Skeletal muscle satellite cell (primary cell): ENCODE measurements at regions not wholly inside any gene's neighbourhood (a gene's known extent, or its start where the extent isn't known, plus 50 kb on each side); places are given as distances from the start of the nearest gene placed in this dataset.

Experiments
- H3K27me3 ChIP-seq: 2 replicates; pipeline ENCODE4 v1.7.0; 2013; ENCODE audit warnings: low read length; ENCODE audit not compliant: control insufficient read depth, insufficient read depth
- H3K36me3 ChIP-seq: 2 replicates; pipeline ENCODE4 v1.7.0; 2013; ENCODE audit warnings: mild to moderate bottlenecking, control low read depth, low read length; ENCODE audit not compliant: insufficient read depth
- H3K4me1 ChIP-seq: 2 replicates; pipeline ENCODE4 v1.7.0; 2013; ENCODE audit warnings: low read length; ENCODE audit not compliant: control insufficient read depth, insufficient read depth
- H3K4me2 ChIP-seq: 2 replicates; pipeline ENCODE4 v1.7.0; 2013; ENCODE audit warnings: mild to moderate bottlenecking, low read length
- H3K4me3 ChIP-seq: 2 replicates; pipeline ENCODE4 v1.7.0; 2013; ENCODE audit warnings: low read length
- H3K9ac ChIP-seq: 2 replicates; pipeline ENCODE4 v1.7.0; 2013; ENCODE audit warnings: mild to moderate bottlenecking, low read depth, low read length, moderate library complexity
- H3K9me3 ChIP-seq: replicated peaks from 2 replicates; pipeline ENCODE4 v1.7.0; 2013; ENCODE audit warnings: mild to moderate bottlenecking, control low read depth, low read length

DNA sequence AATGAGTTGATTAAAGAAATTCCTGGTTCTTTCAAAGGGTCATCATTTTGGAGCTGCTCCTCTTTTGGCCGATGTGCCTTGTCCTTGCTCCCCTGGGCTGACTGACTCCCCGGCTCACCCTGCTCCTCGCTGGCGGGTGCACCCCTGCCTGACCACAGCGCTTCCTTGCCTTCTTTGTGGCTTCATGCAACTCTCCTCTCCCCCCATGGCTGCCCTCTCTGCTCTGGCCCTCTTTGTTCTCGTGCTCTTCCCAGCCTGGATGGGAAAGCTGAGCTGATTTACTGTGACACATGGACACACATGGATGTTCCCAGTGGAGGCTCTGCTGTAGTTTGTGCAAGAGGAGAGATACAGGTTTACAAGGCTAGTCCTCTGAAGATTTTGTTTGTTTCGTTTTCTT lies 234.6 kb downstream of the HAUS1 start:
- H3K4me3 ChIP-seq: no peak overlapping the region
- no peaks in the 10 kb centered on the region for H3K4me1 ChIP-seq
- H3K4me2 ChIP-seq: no peak overlapping the region
- no peak overlapping the region for H3K9ac ChIP-seq
- no peaks in the 10 kb centered on the region for H3K9me3 ChIP-seq
- no peaks in the 10 kb centered on the region for H3K36me3 ChIP-seq
- H3K27me3 ChIP-seq: peaks cover 93% of the 10 kb centered on the region

DNA sequence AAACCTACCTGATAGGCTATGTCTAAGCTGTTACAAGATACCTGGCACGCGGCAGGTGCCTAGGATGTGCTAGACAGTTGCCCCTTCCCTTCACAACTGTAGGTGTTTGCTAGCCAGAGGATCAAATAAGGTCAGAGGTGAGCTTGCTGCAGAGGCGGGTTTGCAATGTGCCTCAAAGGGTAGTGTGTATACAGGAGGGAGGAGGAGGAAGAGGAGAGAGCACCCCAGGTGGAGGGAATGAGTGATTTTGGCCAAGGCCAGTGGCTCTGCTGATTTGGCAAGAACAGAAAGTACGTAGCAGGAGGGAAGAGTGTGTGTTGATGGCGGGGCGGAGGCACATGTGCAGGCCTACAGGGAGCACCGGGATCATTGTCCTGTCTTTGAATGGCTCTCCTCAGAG lies 236.5 kb downstream of the HAUS1 start:
- no peaks in the 10 kb centered on the region for H3K36me3 ChIP-seq
- H3K4me3 ChIP-seq: no peak overlapping the region
- H3K4me2 ChIP-seq: no peak overlapping the region
- H3K27me3 ChIP-seq: peaks cover 80% of the 10 kb centered on the region
- no peaks in the 10 kb centered on the region for H3K4me1 ChIP-seq
- no peak overlapping the region for H3K9ac ChIP-seq
- H3K9me3 ChIP-seq: no peaks in the 10 kb centered on the region

DNA sequence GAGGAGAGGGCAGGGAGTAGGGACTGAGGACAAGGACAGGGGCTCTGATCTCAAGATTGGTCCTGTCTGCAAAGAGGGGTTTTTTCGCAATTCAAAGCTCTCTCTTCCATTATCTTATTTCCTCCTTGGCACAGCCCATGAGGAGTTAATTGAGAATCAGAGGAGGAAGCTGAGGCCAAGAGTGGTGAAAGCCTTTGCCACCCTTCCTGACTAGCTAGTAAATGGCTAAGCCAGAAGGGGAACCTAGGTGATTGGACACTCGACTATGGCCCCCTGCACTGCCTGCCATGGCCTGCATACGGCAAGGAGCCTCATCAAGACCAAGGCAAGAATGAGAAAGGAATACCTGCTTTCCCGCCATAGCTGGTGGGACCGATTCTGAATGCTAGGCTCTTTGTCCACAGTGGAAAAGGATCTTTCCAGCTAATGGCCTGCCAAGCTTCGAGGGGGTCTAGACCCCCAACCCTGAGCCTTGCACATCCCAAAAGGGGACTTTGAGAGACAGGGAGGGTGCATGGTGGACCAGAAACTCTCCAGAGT lies 237.9 kb downstream of the HAUS1 start:
- Histone ChIP-seq H3K27me3 (peaks cover 67% of the 10 kb centered on the region), H3K36me3 (no peaks in the 10 kb centered on the region), H3K4me1 (no peaks in the 10 kb centered on the region), H3K9me3 (no peaks in the 10 kb centered on the region), H3K4me2 (no peak overlapping the region), H3K4me3 (no peak overlapping the region), H3K9ac (no peak overlapping the region)

DNA sequence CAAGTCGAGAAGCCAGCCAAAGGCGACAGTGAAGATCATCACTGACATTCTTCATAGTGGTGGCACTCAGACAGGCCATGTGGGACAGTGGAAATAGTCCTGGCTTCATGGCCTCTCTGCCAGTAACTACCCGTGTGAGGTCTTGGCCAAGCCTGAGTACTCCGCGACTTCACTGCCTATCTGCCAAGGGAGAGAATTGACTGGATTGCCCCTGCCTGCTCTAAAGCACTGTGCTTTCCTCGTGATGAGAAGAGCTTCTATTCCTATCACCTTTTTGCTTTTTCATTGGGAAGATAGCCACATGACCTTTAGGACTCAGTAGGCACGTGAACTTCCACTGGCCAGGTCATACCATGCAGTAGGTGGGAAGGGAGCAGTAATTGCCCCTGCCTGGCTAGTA lies 239.3 kb downstream of the HAUS1 start:
- Histone ChIP-seq H3K4me1 (no peaks in the 10 kb centered on the region), H3K4me3 (no peak overlapping the region), H3K9me3 (no peaks in the 10 kb centered on the region), H3K9ac (no peak overlapping the region), H3K4me2 (no peak overlapping the region), H3K36me3 (no peaks in the 10 kb centered on the region), H3K27me3 (peaks cover 53% of the 10 kb centered on the region)

DNA sequence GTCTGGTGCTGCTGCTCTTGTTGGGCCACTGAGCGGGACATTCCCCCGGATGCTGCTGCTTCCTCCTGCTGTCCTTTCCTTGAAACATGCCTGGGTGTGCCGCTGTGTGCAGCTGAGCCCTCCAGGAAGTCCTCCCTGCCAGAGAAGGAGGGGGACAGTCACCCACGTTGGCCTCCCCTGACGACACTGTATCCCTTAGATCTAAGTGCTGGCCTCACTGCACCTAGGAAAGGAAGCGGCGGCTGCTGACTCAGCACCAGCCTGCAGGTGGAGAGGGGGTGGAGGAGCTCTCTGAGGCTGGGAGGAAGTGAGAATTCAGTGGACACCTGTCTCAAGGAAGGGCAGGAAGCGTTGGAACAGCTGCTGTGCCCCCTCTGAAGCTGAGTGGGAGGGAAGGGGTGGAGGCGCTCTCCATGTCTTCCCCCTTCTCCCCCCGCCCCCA lies 239.8 kb downstream of the HAUS1 start:
- Histone ChIP-seq H3K9ac (no peak overlapping the region), H3K4me1 (no peaks in the 10 kb centered on the region), H3K27me3 (peaks cover 48% of the 10 kb centered on the region), H3K9me3 (no peaks in the 10 kb centered on the region), H3K4me3 (no peak overlapping the region), H3K36me3 (no peaks in the 10 kb centered on the region), H3K4me2 (no peak overlapping the region)

DNA sequence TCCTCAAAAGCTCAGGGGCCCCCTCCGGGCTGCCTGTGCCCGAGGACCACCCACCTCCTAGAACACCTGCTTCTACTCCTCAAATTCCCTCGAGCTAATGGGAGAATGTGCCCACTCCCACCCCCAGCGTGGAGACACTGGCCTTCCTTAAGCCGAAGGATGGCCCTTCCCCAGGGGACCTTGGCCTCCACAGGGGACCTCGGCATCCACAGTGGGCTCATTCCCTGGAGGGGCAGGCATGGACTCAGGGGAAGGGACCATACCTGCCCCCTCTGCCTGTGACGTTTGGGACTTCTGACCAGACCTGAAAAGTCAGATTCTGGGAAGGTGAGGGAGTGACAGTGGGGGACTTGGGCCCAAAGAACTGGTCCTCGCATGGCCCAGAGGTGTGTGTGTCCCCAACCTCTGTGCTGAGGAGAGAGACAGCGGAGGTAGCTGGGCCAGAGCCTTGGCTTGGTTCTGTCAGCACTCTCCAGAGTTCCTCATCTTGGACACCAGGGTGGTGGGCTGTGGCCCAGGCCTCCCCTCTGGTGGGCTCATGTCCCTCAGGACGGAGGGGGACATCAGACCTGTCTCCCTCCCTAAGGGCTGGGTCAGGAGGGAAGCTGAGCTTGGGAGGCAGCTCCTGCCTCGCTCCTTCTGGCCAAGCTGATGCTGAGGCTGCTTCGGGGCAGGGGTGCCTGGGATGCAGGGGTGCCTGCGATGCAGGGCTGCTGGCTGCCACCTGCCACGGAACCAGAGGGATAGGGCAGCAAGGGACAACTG lies 240.4 kb downstream of the HAUS1 start:
- Histone ChIP-seq H3K9me3 (no peaks in the 10 kb centered on the region), H3K4me1 (no peaks in the 10 kb centered on the region), H3K4me2 (no peak overlapping the region), H3K9ac (no peak overlapping the region), H3K4me3 (no peak overlapping the region), H3K27me3 (peaks cover 41% of the 10 kb centered on the region), H3K36me3 (no peaks in the 10 kb centered on the region)

DNA sequence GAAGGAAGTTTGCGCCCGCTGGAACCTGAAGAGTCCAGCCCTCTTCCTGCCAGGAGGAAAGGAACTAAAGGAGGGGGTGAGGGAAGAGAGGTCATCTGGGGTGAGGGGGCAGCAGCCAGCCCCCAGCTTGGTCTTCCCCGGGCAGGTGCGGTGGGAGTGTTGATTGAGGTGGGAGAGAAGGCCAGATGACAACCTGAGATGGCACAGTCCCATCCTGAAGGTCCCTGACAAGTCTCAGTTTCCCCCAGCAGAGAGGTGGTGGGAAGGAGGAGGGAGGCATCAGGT lies 240.9 kb downstream of the HAUS1 start:
- Histone ChIP-seq H3K4me3 (no peak overlapping the region), H3K4me2 (no peak overlapping the region), H3K4me1 (no peaks in the 10 kb centered on the region), H3K9me3 (no peaks in the 10 kb centered on the region), H3K36me3 (no peaks in the 10 kb centered on the region), H3K27me3 (peaks cover 36% of the 10 kb centered on the region), H3K9ac (no peak overlapping the region)

DNA sequence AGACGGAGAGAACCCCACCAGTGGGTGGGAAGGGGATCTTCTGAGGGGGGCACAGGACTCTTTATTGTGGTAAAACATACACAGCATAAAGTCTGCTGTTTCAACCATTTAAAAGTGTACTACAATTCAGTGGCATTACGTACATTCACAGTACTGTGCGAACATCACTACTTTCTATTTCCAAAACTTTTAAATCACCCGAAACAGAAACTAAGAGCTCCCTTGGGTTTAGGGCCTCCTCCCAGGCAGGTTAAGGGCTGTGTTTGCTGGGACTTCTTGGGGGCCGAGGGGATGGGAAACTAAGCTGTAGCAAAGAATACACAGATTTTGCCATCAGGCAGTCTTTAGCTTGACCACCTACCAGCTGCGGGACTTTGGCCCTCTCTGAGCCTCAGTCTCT lies 242.0 kb downstream of the HAUS1 start:
- H3K36me3 ChIP-seq: no peaks in the 10 kb centered on the region
- H3K4me2 ChIP-seq: no peak overlapping the region
- H3K4me3 ChIP-seq: no peak overlapping the region
- no peak overlapping the region for H3K9ac ChIP-seq
- no peaks in the 10 kb centered on the region for H3K9me3 ChIP-seq
- H3K4me1 ChIP-seq: no peaks in the 10 kb centered on the region
- H3K27me3 ChIP-seq: peaks cover 27% of the 10 kb centered on the region

DNA sequence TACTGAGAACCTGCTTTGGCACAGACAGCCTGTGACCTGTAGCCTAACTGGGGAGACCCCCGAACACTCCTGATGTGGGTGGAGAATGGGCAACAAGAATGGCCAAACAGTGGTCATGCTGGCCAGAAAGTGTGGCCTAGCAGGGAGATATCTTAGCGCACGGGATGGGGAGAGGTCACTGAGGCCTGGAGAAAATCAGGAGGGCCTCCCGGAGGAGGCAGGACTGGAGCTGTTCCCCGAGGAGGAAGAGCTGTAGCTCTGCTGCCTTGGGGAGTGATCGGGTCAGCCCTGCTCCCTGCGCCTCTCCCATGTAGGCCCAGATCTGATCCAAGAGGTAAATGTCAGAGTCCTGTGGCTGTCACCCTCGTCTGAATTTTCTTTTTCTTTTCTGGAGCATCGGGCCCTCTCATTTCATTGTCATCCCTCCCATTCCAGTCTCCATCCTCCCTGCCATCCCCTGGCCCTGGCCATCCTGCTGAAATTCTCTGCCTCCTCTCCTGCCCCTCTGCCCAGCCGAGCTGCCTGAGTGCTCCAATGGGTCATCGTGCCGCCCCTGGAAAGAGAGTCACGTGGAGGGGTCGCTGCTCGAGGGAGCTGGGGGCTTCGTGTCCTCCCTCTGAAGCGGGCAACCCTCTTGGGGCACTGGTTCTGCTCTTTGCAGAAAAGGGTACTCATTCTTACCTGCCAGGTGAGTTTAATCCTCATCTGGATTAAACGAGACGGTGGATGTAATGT lies 242.9 kb downstream of the HAUS1 start:
- no peak overlapping the region for H3K4me2 ChIP-seq
- H3K9me3 ChIP-seq: no peaks in the 10 kb centered on the region
- H3K4me3 ChIP-seq: no peak overlapping the region
- H3K9ac ChIP-seq: no peak overlapping the region
- H3K27me3 ChIP-seq: peaks cover 19% of the 10 kb centered on the region
- H3K4me1 ChIP-seq: no peaks in the 10 kb centered on the region
- H3K36me3 ChIP-seq: no peaks in the 10 kb centered on the region

DNA sequence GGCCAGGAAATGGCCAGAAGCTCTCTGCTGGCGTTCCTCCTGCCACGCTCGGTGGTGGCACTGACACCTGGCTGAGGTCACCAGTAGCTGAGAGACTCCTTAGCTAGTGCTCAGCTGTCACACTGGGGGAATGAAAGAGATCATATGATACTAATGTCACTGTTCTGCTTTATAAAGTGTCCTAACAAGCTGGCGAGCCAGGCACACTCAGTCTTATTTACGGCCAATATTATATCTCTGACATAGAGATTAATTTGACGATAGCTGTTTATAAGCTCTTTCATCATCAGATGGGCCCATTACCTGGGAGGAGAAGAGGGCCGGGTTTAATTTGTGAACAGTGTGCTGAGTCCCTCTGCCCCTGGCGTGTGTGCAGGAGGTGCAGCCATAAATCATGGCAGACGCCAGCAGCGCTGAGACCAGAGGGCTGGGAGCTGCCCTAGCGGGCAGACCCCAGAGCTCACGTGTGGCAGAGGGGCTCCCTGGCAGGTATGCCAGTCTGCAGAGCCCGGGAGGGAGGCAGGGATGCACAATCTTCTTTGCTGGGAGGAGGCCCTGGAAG lies 246.5 kb downstream of the HAUS1 start:
- H3K4me2 ChIP-seq: no peak overlapping the region
- H3K36me3 ChIP-seq: no peaks in the 10 kb centered on the region
- no peaks in the 10 kb centered on the region for H3K27me3 ChIP-seq
- H3K9me3 ChIP-seq: no peaks in the 10 kb centered on the region
- no peak overlapping the region for H3K4me3 ChIP-seq
- no peak overlapping the region for H3K9ac ChIP-seq
- H3K4me1 ChIP-seq: no peaks in the 10 kb centered on the region

DNA sequence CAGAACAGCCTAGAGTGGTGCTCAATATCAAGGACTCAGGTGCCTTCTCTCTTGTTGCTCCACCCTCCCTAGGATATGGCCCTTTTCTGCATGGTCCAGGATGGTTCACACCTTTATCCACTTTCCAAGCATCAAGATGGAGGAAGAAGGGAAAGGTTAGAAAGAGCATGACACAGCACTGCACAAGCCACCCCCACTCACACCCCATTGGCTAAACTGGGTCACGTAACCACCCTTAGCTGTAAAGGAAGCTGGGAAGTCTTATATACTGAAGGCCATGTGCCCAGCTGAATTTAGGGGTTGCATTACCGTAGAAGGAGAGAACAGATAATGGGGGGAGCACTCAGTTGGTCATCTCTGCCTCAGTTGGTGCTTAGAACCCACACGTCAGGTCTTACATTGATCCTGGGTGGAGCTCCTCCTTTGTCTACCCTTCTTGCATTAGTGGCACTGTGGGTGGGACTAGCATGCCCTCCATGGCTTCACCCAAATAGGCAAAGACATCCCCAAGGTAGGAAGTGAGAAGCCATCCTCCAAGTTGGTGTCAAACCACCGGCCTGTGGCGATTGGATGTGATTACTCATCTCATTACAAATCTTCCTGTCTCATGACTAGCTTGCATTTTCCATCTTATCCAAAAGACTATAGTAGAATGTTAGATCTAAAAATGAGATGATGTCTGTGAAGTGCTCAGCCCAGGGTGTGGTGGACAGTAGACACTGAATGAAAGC lies 248.5 kb downstream of the HAUS1 start:
- no peak overlapping the region for H3K4me3 ChIP-seq
- no peak overlapping the region for H3K4me2 ChIP-seq
- H3K9me3 ChIP-seq: no peaks in the 10 kb centered on the region
- H3K9ac ChIP-seq: no peak overlapping the region
- no peaks in the 10 kb centered on the region for H3K4me1 ChIP-seq
- no peaks in the 10 kb centered on the region for H3K36me3 ChIP-seq
- H3K27me3 ChIP-seq: no peaks in the 10 kb centered on the region
